Adrenal gland (tissue), 5 donors: ENCODE measurements at regions not wholly inside any gene's neighbourhood (a gene's known extent, or its start where the extent isn't known, plus 50 kb on each side); places are given as distances from the start of the nearest gene placed in this dataset.

Source experiments
- CTCF ChIP-seq, 6 experiments: fragments of 450-650 bp in 4 of 6; fragments of 200-600 bp in 2 of 6; sonication (generic) in 1 of 6; IDR thresholded peaks; 1 replicate in 5 of 6; 2 replicates in 1 of 6; pipeline versions ENCODE4 v1.5.1 to v1.8.0; 2016 to 2021; ENCODE audit warnings: antibody characterized with exemption in 6 of 6, mild to moderate bottlenecking in 2 of 6, moderate library complexity in 1 of 6
- POLR2A ChIP-seq, 2 donors: fragments of 450-650 bp; IDR thresholded peaks; one replicate each; pipeline ENCODE4 v1.6.1; 2017; ENCODE audit warnings: antibody characterized with exemption in 2 of 2, mild to moderate bottlenecking in 2 of 2, moderate library complexity in 1 of 2
- donor health status: DM: no; HTN: no; CAD: no.

- TF ChIP-seq CTCF (IDR thresholded peaks at IDR 0.05): no peak
- no peak for TF ChIP-seq POLR2A (IDR thresholded peaks at IDR 0.05)
Observed at GRCh38 chr3:18076301-18076700, 333.9 kb upstream of the TBC1D5 start.
